ENCODE measurements at regions not wholly inside any gene's neighbourhood (a gene's known extent, or its start where the extent isn't known, plus 50 kb on each side); places are given as distances from the start of the nearest gene placed in this dataset.

DNA sequence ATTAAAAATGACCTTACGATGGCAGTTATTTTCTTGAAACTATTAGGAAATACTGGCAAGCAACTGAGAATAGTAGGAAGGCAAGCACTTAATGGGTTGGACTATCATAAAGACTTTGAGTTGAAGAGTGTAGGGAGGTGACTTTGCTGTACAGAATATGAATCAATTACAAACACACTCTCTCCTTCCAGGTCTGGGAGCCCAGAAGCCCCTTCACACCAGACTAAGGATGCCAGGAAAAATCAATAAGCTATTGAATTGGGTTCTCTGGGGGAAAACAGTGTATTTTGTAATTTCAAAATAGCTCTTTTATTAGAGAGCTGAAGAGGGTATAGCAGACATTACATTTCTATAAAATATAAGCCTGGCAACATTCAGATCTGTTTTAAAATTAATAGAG is 736.4 kb downstream of the NOVA1 start:
- no peak overlapping the region for H3K4me2 ChIP-seq (ENCODE audit: low read length)
- no peaks in the 10 kb centered on the region for H3K79me1 ChIP-seq (ENCODE audit: low read length)
- H3K27me3 ChIP-seq (ENCODE audit: insufficient read depth, low read length): no peaks in the 10 kb centered on the region
- no peak overlapping the region for H2BK12ac ChIP-seq (ENCODE audit: low read length)
- H3K4me3 ChIP-seq (ENCODE audit: low read depth, low read length): no peak overlapping the region
- no peak overlapping the region for H3K14ac ChIP-seq (ENCODE audit: low read length)
- H3K9ac ChIP-seq (ENCODE audit: low read length): no peak overlapping the region
- no peak overlapping the region for H3K23ac ChIP-seq (ENCODE audit: low read length)
- H2BK120ac ChIP-seq (ENCODE audit: insufficient read depth, low read length, poor library complexity): no peak overlapping the region
- no peak overlapping the region for H3K18ac ChIP-seq (ENCODE audit: low read length)
- no CpG with 5 or more reads among the region's 1 CpG for WGBS (ENCODE audit: extremely low coverage, insufficient coverage, insufficient read length)
- no peak overlapping the region for H3K4ac ChIP-seq (ENCODE audit: low read depth, low read length)
- no peak overlapping the region for H4K8ac ChIP-seq (ENCODE audit: low read depth, low read length)
- peaks cover 1% of the 10 kb centered on the region for H3K9me3 ChIP-seq (ENCODE audit: insufficient read depth, low read depth, low read length)
- no peak overlapping the region for H3K27ac ChIP-seq (ENCODE audit: low read depth, low read length)
- H2BK5ac ChIP-seq (ENCODE audit: low read depth, low read length, poor library complexity): no peak overlapping the region
- H3K4me1 ChIP-seq (ENCODE audit: control insufficient read depth in 1 of 2, insufficient read depth in 2 of 2, low read length in 2 of 2): no peaks in the 10 kb centered on the region
- no peak for DNase-seq
- H4K91ac ChIP-seq (ENCODE audit: low read depth, low read length): no peak overlapping the region
- H3K79me2 ChIP-seq (ENCODE audit: control insufficient read depth, insufficient read depth, low read length, poor library complexity): no peaks in the 10 kb centered on the region
- no peak overlapping the region for H2AFZ ChIP-seq (ENCODE audit: insufficient read depth, low read length, poor library complexity)
- no peak overlapping the region for H2AK5ac ChIP-seq (ENCODE audit: low read length)
- H3K36me3 ChIP-seq (ENCODE audit: control insufficient read depth in 1 of 2, insufficient read depth in 2 of 2, low read length in 2 of 2): no peaks in the 10 kb centered on the region
- no peak overlapping the region for H4K12ac ChIP-seq (ENCODE audit: low read depth, low read length)

DNA sequence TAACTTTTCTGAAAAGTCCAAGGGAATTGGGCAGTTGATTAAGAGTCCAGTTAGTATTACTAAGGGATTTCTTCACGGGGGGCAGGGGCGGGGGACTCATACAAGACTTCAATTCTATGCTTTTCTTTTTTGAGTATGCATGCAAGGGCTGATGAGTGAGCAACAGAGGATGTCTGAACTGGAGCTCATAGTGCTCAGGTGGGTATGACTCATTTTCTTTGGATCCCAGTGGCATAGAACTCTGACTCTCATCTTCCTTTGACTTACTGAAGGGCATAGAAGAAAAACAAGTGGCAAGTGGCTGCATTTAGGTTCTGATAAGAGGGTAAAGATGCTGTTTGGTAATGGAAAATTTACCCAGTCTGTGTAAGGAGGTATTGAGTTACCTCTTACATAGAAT is 749.2 kb downstream of the NOVA1 start:
- Histone ChIP-seq H4K91ac (ENCODE audit: low read depth, low read length) (no peak overlapping the region), H3K23ac (ENCODE audit: low read length) (no peak overlapping the region), H3K4me3 (ENCODE audit: low read depth, low read length) (no peak overlapping the region), H3K9me3 (ENCODE audit: insufficient read depth, low read depth, low read length) (no peaks in the 10 kb centered on the region), H3K14ac (ENCODE audit: low read length) (no peak overlapping the region), H2BK5ac (ENCODE audit: low read depth, low read length, poor library complexity) (no peak overlapping the region), H3K4me2 (ENCODE audit: low read length) (no peak overlapping the region), H3K9ac (ENCODE audit: low read length) (no peak overlapping the region), H2AK5ac (ENCODE audit: low read length) (no peak overlapping the region), H3K36me3 (ENCODE audit: control insufficient read depth in 1 of 2, insufficient read depth in 2 of 2, low read length in 2 of 2) (no peaks in the 10 kb centered on the region), H2AFZ (ENCODE audit: insufficient read depth, low read length, poor library complexity) (no peak overlapping the region), H3K4ac (ENCODE audit: low read depth, low read length) (no peak overlapping the region), H3K79me2 (ENCODE audit: control insufficient read depth, insufficient read depth, low read length, poor library complexity) (no peaks in the 10 kb centered on the region), H3K79me1 (ENCODE audit: low read length) (no peaks in the 10 kb centered on the region), H3K27ac (ENCODE audit: low read depth, low read length) (no peak overlapping the region), H3K4me1 (ENCODE audit: control insufficient read depth in 1 of 2, insufficient read depth in 2 of 2, low read length in 2 of 2) (no peaks in the 10 kb centered on the region), H4K12ac (ENCODE audit: low read depth, low read length) (no peak overlapping the region), H2BK12ac (ENCODE audit: low read length) (no peak overlapping the region), H2BK120ac (ENCODE audit: insufficient read depth, low read length, poor library complexity) (no peak overlapping the region), H3K18ac (ENCODE audit: low read length) (no peak overlapping the region), H4K8ac (ENCODE audit: low read depth, low read length) (no peak overlapping the region), H3K27me3 (ENCODE audit: insufficient read depth, low read length) (no peaks in the 10 kb centered on the region)
- DNase-seq: no peak
- no CpG with 5 or more reads among the region's 2 CpGs for WGBS (ENCODE audit: extremely low coverage, insufficient coverage, insufficient read length)

DNA sequence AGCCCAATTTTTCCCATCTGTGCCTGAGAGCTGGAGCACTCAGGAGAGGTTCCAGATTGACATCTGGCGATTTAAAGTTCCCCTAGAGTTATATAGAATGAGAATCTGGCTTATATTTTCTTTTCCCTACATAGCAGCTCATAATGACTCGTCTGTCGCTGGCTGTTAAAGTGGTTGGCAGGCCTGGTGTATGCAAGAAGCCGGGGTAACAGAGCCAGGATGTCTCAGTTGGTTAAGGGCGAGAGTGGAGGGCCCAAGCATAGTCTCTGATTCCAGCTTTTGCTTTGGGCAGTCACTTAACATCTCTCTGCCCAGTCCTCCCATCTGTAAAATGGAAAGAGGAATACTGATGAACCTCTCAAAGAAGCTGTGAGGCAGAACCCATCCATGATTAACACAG is 751.6 kb downstream of the NOVA1 start:
- Histone ChIP-seq H3K9ac (ENCODE audit: low read length) (no peak overlapping the region), H3K4me3 (ENCODE audit: low read depth, low read length) (no peak overlapping the region), H3K9me3 (ENCODE audit: insufficient read depth, low read depth, low read length) (no peaks in the 10 kb centered on the region), H4K91ac (ENCODE audit: low read depth, low read length) (no peak overlapping the region), H2BK12ac (ENCODE audit: low read length) (no peak overlapping the region), H3K79me1 (ENCODE audit: low read length) (no peaks in the 10 kb centered on the region), H3K79me2 (ENCODE audit: control insufficient read depth, insufficient read depth, low read length, poor library complexity) (no peaks in the 10 kb centered on the region), H2AFZ (ENCODE audit: insufficient read depth, low read length, poor library complexity) (no peak overlapping the region), H3K36me3 (ENCODE audit: control insufficient read depth in 1 of 2, insufficient read depth in 2 of 2, low read length in 2 of 2) (no peaks in the 10 kb centered on the region), H3K27ac (ENCODE audit: low read depth, low read length) (no peak overlapping the region), H3K14ac (ENCODE audit: low read length) (no peak overlapping the region), H3K18ac (ENCODE audit: low read length) (no peak overlapping the region), H3K4ac (ENCODE audit: low read depth, low read length) (no peak overlapping the region), H3K23ac (ENCODE audit: low read length) (no peak overlapping the region), H3K4me2 (ENCODE audit: low read length) (no peak overlapping the region), H4K12ac (ENCODE audit: low read depth, low read length) (no peak overlapping the region), H3K4me1 (ENCODE audit: control insufficient read depth in 1 of 2, insufficient read depth in 2 of 2, low read length in 2 of 2) (no peaks in the 10 kb centered on the region), H2BK5ac (ENCODE audit: low read depth, low read length, poor library complexity) (no peak overlapping the region), H3K27me3 (ENCODE audit: insufficient read depth, low read length) (no peaks in the 10 kb centered on the region), H2AK5ac (ENCODE audit: low read length) (no peak overlapping the region), H4K8ac (ENCODE audit: low read depth, low read length) (no peak overlapping the region), H2BK120ac (ENCODE audit: insufficient read depth, low read length, poor library complexity) (no peak overlapping the region)
- no peak for DNase-seq
- WGBS (ENCODE audit: extremely low coverage, insufficient coverage, insufficient read length): no CpG with 5 or more reads among the region's 5 CpGs

DNA sequence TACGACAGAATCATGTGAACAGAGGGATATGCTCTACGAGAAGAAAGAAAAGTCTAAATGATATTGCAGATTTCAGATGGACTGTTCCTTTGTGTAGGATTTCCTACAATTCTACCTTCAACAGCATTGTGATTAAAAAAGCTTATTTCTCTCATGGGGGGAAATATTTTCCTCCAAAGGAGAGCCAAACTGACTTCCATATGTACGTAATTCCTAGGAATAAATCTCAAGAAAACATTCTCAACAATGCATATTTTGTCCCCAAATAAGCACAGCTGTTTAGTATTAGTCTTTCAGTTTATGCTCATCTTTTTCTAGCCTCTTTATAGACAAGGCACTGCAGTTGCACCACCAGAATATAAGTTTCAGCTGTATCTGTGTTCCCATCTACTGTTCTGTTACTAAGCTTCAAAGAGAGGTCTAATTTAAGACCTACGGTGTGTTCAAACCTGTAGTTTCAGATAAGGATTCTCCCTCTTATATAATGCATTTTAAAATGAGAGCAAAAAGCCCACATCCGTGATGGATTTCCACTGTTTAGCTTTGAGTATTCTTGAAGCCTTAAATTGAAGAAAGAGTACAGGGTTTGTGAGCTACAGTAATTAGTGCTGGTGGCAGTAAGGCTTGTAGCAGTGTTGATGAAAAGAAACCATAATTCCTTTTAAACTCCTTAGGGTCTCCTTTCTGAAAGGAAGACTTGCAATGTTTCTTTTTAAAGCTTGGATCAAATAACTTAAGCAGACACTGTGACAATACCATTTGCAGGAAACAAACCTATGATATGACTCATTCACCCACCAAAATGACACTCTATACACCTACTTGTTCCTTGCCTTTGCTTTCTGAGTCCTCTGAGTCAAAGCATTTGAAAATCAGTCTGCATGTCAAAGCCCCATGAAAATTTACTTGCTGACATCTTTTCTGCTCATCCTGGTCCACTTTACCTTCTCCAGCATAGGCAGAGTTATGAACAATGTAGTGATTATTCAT is 754.1 kb downstream of the NOVA1 start:
- Histone ChIP-seq H2AK5ac (ENCODE audit: low read length) (no peak overlapping the region), H4K91ac (ENCODE audit: low read depth, low read length) (no peak overlapping the region), H3K36me3 (ENCODE audit: control insufficient read depth in 1 of 2, insufficient read depth in 2 of 2, low read length in 2 of 2) (no peaks in the 10 kb centered on the region), H3K4me3 (ENCODE audit: low read depth, low read length) (no peak overlapping the region), H3K18ac (ENCODE audit: low read length) (no peak overlapping the region), H3K27ac (ENCODE audit: low read depth, low read length) (no peak overlapping the region), H3K4me1 (ENCODE audit: control insufficient read depth in 1 of 2, insufficient read depth in 2 of 2, low read length in 2 of 2) (no peaks in the 10 kb centered on the region), H3K27me3 (ENCODE audit: insufficient read depth, low read length) (no peaks in the 10 kb centered on the region), H2BK5ac (ENCODE audit: low read depth, low read length, poor library complexity) (no peak overlapping the region), H2BK12ac (ENCODE audit: low read length) (no peak overlapping the region), H3K79me1 (ENCODE audit: low read length) (no peaks in the 10 kb centered on the region), H3K14ac (ENCODE audit: low read length) (no peak overlapping the region), H2AFZ (ENCODE audit: insufficient read depth, low read length, poor library complexity) (no peak overlapping the region), H4K12ac (ENCODE audit: low read depth, low read length) (no peak overlapping the region), H2BK120ac (ENCODE audit: insufficient read depth, low read length, poor library complexity) (no peak overlapping the region), H3K9me3 (ENCODE audit: insufficient read depth, low read depth, low read length) (no peaks in the 10 kb centered on the region), H4K8ac (ENCODE audit: low read depth, low read length) (no peak overlapping the region), H3K9ac (ENCODE audit: low read length) (no peak overlapping the region), H3K23ac (ENCODE audit: low read length) (no peak overlapping the region), H3K4me2 (ENCODE audit: low read length) (no peak overlapping the region), H3K4ac (ENCODE audit: low read depth, low read length) (no peak overlapping the region), H3K79me2 (ENCODE audit: control insufficient read depth, insufficient read depth, low read length, poor library complexity) (no peaks in the 10 kb centered on the region)
- no peak for DNase-seq
- WGBS (ENCODE audit: extremely low coverage, insufficient coverage, insufficient read length): no CpG with 5 or more reads among the region's 5 CpGs
